GM21528 (cell line): ENCODE measurements at regions not wholly inside any gene's neighbourhood (a gene's known extent, or its start where the extent isn't known, plus 50 kb on each side); places are given as distances from the start of the nearest gene placed in this dataset.
"Not testable (repeated sequence)": the region's sequence is repeated elsewhere in the genome, so short reads cannot be mapped to it uniquely, and the experiment has no call there.

Source experiments
- ATAC-seq: cut with Tn5 transposase; IDR thresholded peaks from one replicate; pipeline ENCODE4 v1.9.1; 2021; ENCODE audit warnings: mild to moderate bottlenecking, moderate library complexity; ENCODE audit not compliant: unreplicated experiment, low FRiP score

GRCh38 chrX:40383360-40383759, 197.4 kb upstream of the ATP6AP2 start:
- no peak for ATAC-seq

- no peak for ATAC-seq
These were observed 199.9 kb upstream of the ATP6AP2 start for GRCh38 chrX:40380655-40381488.

GRCh38 chrX:40377684-40378083, 203.1 kb upstream of the ATP6AP2 start:
- no peak for ATAC-seq

- no peak for ATAC-seq
These were observed 206.3 kb upstream of the ATP6AP2 start for GRCh38 chrX:40374486-40374885.

- ATAC-seq: no peak
These were observed 207.1 kb upstream of the ATP6AP2 start for GRCh38 chrX:40373641-40374040.

- no peak for ATAC-seq
These were observed 207.7 kb upstream of the ATP6AP2 start for GRCh38 chrX:40373025-40373424.

GRCh38 chrX:40371376-40371775, 209.4 kb upstream of the ATP6AP2 start:
- no peak for ATAC-seq

- no peak for ATAC-seq
These were observed 212.1 kb upstream of the ATP6AP2 start for GRCh38 chrX:40368611-40369061.

GRCh38 chrX:40366661-40367060, 214.1 kb upstream of the ATP6AP2 start:
- ATAC-seq: no peak

GRCh38 chrX:40362291-40362690, 218.5 kb upstream of the ATP6AP2 start:
- not testable (repeated sequence) for ATAC-seq

GRCh38 chrX:40360557-40360956, 220.2 kb upstream of the ATP6AP2 start:
- no peak for ATAC-seq

- no peak for ATAC-seq
These were observed 221.2 kb upstream of the ATP6AP2 start for GRCh38 chrX:40359593-40359992.

GRCh38 chrX:40358994-40359393, 221.8 kb upstream of the ATP6AP2 start:
- ATAC-seq: no peak

GRCh38 chrX:40349251-40349650, 231.5 kb upstream of the ATP6AP2 start:
- no peak for ATAC-seq

GRCh38 chrX:40346379-40346778, 234.4 kb upstream of the ATP6AP2 start:
- ATAC-seq: no peak

- no peak for ATAC-seq
These were observed 237.5 kb upstream of the ATP6AP2 start for GRCh38 chrX:40343319-40343718.

- ATAC-seq: no peak
These were observed 240.7 kb upstream of the ATP6AP2 start for GRCh38 chrX:40340116-40340515.

GRCh38 chrX:40333344-40333743, 235.6 kb upstream of the BCOR start:
- no peak for ATAC-seq

GRCh38 chrX:40331762-40332161, 234.0 kb upstream of the BCOR start:
- ATAC-seq: no peak

GRCh38 chrX:40331353-40331752, 233.6 kb upstream of the BCOR start:
- no peak for ATAC-seq

GRCh38 chrX:40329616-40330015, 231.9 kb upstream of the BCOR start:
- ATAC-seq: no peak

- ATAC-seq: no peak
These were observed 229.3 kb upstream of the BCOR start for GRCh38 chrX:40327085-40327484.
